22Rv1 (cell line): ENCODE measurements at regions not wholly inside any gene's neighbourhood (a gene's known extent, or its start where the extent isn't known, plus 50 kb on each side); places are given as distances from the start of the nearest gene placed in this dataset.
A peak's percentile ranks its signal among the peaks of the same experiment; 100 is the strongest.

Experiments
- H3K27ac ChIP-seq: fragments of 450-650 bp; 2 replicates; pipeline ENCODE4 v1.5.1; 2017
- CTCF ChIP-seq: fragments of 450-650 bp; IDR thresholded peaks from 2 replicates; pipeline ENCODE4 v1.5.1; 2017; ENCODE audit warnings: mild to moderate bottlenecking
- ZFX ChIP-seq: fragments of 450-650 bp; IDR thresholded peaks from 2 replicates; pipeline ENCODE4 v1.6.1; 2017; ENCODE audit warnings: antibody characterized with exemption, borderline replicate concordance

GRCh38 chr13:33752597-33752996 lies 65.4 kb upstream of the RFC3 start:
- TF ChIP-seq CTCF (no peak), ZFX (no peak)

GRCh38 chr13:33756929-33757328 lies 61.0 kb upstream of the RFC3 start:
- H3K27ac ChIP-seq, result no peak overlapping the region
- TF ChIP-seq ZFX, result no peak
- TF ChIP-seq CTCF, result no peak

More at GRCh38 chr13:33752597-33752996, 65.4 kb upstream of the RFC3 start:
- no peak overlapping the region for H3K27ac ChIP-seq

DNA sequence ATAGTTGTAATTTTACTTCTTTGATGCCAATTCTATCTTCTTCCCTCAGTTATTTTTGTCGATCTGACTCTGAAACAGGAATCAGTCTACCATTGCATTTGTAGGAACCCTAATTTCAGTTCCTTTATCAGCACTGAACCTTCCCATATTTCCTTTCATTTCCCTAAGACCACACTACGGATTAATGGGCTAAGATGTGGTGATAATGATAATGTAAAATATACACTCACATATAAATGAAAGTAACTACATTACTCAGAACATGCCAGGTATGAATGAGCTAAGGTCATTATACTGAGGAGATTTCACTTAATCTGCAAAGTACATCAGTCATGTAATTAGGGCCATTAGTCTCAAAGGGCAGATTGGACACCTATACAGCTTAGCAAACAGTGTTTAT lies 60.2 kb upstream of the RFC3 start:
- H3K27ac ChIP-seq, result no peak overlapping the region
- TF ChIP-seq ZFX, result no peak
- no peak for TF ChIP-seq CTCF

GRCh38 chr13:33758113-33758512 lies 59.8 kb upstream of the RFC3 start:
- TF ChIP-seq ZFX (no peak), CTCF (no peak)
- no peak overlapping the region for H3K27ac ChIP-seq

DNA sequence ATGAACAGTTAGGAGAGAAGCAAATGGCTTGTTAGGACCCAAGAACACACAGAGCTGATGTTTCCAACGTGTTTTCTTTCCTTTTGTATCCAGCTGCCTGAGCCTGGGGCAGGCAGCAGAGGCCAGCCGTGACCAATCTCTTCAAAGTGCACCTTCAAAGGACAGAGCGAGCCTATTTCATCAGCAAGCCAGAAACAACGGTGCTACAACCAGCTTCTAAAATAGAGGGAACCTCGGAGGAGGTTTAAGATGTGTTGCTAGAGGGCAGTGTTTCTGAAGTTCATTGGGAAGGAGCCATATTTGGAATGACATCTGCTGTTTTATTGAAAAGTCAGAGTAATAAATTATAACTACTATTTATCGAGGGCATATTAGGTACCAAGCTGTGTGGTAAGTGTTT lies 56.2 kb upstream of the RFC3 start:
- no peak for TF ChIP-seq ZFX
- peak; percentile 56 for TF ChIP-seq CTCF
- no peak overlapping the region for H3K27ac ChIP-seq

- H3K27ac ChIP-seq, result no peak overlapping the region
- TF ChIP-seq CTCF, result no peak
- no peak for TF ChIP-seq ZFX
These were observed 54.9 kb upstream of the RFC3 start for GRCh38 chr13:33763021-33763420.

GRCh38 chr13:33764716-33765115 lies 53.2 kb upstream of the RFC3 start:
- no peak overlapping the region for H3K27ac ChIP-seq
- TF ChIP-seq ZFX, result no peak
- TF ChIP-seq CTCF, result no peak
